VCaP (cell line): ENCODE measurements at regions not wholly inside any gene's neighbourhood (a gene's known extent, or its start where the extent isn't known, plus 50 kb on each side); places are given as distances from the start of the nearest gene placed in this dataset.

Experiments
- H3K27ac ChIP-seq: fragments of 450-650 bp; 2 replicates; pipeline ENCODE4 v1.5.1; 2017
- TF ChIP-seq, protein P1 (sequence below): fragments of 450-650 bp; conservative IDR thresholded peaks from 2 replicates; pipeline ENCODE4 v1.5.1; 2017; ENCODE audit warnings: mild to moderate bottlenecking, moderate library complexity

DNA sequence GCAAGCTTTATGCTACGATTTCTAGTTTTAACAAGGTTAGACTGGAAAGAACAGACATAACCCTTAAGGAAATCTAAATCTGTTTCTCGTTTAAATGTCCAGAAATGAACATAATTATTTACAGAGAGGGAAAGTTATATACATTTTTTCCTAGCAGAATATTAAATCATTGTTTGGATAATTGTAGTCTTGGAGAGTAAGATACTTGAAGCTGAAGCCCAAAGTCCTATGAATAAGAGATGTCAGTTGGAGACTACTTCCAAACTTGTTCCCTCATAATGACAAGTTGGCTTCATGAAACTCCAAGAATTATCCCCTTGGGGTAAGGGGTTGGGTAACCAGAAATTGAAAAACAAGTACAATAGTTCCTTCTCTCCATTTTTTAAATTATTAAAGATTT is 911.1 kb upstream of the MAN1A1 start:
- H3K27ac ChIP-seq: no peak overlapping the region
- TF ChIP-seq, protein P1, sequence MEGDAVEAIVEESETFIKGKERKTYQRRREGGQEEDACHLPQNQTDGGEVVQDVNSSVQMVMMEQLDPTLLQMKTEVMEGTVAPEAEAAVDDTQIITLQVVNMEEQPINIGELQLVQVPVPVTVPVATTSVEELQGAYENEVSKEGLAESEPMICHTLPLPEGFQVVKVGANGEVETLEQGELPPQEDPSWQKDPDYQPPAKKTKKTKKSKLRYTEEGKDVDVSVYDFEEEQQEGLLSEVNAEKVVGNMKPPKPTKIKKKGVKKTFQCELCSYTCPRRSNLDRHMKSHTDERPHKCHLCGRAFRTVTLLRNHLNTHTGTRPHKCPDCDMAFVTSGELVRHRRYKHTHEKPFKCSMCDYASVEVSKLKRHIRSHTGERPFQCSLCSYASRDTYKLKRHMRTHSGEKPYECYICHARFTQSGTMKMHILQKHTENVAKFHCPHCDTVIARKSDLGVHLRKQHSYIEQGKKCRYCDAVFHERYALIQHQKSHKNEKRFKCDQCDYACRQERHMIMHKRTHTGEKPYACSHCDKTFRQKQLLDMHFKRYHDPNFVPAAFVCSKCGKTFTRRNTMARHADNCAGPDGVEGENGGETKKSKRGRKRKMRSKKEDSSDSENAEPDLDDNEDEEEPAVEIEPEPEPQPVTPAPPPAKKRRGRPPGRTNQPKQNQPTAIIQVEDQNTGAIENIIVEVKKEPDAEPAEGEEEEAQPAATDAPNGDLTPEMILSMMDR: no peak

DNA sequence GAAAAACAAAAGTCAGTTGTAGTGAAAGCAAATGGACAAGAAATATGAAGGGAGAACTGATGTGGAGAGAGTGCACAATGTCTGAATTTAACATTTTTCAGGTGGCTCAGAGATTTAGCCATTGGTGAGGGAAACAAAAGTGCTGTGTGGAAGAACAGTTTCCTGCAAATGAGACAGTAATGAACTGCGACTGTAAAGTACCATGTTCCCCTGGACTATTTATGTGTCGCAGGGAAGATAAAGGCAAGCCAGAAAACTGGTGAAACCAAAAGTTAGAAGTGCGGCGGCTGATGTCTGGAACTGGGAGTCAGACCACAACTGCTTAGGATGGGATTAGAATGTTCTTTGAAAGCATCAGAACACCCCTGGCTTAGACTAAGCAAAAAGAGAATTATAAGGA is 905.1 kb upstream of the MAN1A1 start:
- no peak overlapping the region for H3K27ac ChIP-seq
- TF ChIP-seq, protein P1: no peak

DNA sequence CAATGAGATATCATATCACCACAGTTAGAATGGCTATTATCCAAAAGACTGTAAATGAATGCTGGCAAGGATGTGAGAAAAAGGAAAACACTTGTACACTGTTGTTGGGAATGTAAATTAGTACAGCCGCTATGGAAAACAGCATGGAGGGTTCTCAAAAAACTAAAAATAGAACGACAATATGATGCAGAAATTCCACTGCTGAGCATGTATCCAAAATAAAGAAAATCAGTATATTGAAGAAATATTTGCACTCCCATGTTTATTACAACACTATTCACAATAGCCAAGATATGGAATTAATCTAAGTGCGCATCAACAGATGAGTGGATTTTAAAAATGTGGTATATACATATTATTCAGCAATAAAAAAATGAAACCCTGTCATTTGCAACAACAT is 898.9 kb upstream of the MAN1A1 start:
- TF ChIP-seq, protein P1: no peak

DNA sequence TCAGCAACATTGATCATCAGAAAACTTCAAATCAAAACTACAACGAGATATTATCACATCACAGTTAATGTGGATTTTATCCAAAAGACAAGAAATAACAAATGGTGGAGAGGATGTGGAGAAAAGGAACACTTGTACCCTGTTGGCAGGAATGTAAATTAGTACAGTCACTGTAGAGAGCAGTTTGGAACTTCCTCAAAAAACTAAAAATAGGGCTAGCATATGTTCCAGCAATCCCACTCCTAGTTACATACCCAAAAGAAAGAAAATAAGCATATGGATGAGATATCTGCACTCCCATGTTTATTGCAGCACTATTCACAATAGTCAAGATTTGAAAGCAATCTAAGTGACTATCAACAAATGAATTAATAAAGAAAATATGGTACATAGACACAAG is 887.7 kb upstream of the MAN1A1 start:
- TF ChIP-seq, protein P1: no peak
- H3K27ac ChIP-seq: no peak overlapping the region

More for the DNA sequence above, 898.9 kb upstream of the MAN1A1 start:
- H3K27ac ChIP-seq: no peak overlapping the region

DNA sequence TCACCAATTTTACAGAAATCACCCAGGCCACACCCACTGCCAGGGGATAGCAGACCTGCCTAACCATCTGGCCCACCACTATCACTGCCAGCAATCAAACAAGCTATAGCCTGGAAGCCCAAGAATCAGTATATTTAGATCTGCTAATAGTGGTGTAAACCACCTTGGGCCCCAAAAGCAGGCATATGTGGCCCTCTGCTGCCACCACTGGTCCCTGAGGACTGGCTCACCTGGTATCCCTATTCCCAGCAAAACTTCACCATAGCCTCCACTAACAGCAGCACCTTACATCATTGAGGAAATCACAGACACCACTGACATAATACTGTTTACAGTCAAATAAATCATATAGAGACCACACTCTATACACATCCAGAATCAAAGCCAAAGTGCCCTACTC is 880.4 kb upstream of the MAN1A1 start:
- no peak overlapping the region for H3K27ac ChIP-seq
- TF ChIP-seq, protein P1: no peak

DNA sequence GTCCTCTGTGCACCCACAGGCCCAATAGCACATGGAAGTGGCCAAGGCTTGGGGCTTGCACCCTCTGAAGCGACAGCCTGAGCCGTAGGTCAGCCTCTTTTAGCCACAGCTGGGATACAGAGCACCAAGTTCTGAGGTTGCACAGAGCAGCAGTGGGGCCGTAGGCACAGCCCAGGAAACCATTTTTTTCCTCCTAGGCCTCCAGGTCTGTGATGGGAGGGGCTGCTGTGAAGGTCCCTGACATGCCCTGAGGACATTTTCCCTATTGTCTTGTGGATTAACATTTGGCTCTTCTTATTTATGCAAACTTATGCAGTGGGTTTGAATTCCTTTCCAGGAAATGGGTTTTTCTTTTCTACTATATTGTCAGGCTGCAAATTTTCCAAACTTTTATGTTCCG is 878.7 kb upstream of the MAN1A1 start:
- TF ChIP-seq, protein P1: no peak
- H3K27ac ChIP-seq: no peak overlapping the region

DNA sequence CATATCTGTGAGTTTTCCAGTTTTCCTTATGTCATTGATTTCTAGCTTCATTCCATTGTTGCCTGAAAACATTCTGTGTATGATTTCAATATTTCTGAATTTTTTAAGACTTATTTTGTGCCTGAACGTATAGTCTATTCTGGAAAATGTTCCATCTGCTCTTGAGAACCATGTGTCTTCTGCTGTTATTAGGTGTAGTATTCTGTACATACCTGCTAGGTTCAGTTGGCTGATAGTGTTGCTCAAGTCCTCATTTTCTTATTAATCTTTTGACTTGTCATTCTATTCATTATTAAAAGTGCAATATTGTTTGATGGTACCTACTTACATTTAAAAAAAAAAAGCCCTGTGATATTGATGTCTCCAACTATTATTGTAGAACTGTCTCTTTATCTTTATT is 869.8 kb upstream of the MAN1A1 start:
- H3K27ac ChIP-seq: no peak overlapping the region
- TF ChIP-seq, protein P1: no peak

DNA sequence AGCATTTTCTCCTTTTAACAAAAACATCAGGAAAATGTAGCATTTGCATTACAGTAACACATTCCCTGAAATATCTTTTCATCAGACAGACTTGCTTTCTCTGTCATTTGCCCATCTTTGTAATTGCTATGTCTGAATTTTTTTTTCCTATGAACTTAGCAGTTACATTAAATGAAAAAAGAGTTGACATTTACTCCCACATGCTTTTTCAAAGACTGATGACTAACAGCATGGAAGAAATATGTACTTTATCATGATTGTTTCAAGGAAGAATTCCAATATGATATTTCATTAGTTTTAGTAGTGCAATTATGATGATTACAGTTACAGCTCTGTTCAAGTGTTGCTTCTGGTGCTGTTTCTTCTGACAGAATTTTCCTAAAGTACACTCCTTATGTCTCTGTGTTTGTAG is 864.5 kb upstream of the MAN1A1 start:
- H3K27ac ChIP-seq: no peak overlapping the region
- TF ChIP-seq, protein P1: no peak
